AG04449 (cell line): ENCODE measurements at regions not wholly inside any gene's neighbourhood (a gene's known extent, or its start where the extent isn't known, plus 50 kb on each side); places are given as distances from the start of the nearest gene placed in this dataset.

ENCODE experiments used
- CTCF ChIA-PET: fragments of 350-600 bp; formaldehyde crosslinking; extraction: SDS; loops from one replicate; lab custom pipeline; 2021; ENCODE audit warnings: antibody characterized with exemption; lab: Yijun Ruan, JAX
- POLR2A ChIA-PET: fragments of 400-600, 350-600 bp; formaldehyde crosslinking; extraction: SDS; loops from one replicate; lab custom pipeline; 2020; ENCODE audit warnings: antibody characterized with exemption, inconsistent platforms; lab: Yijun Ruan, JAX
- DNase-seq: peaks from one replicate; pipeline ENCODE4 v3.0.0-alpha.2; 2010; ENCODE audit warnings: low read depth, low spot score
- H3K4me3 ChIP-seq: 2 replicates; pipeline ENCODE4 v1.5.1; 2011; ENCODE audit warnings: low read depth, mild to moderate bottlenecking, control low read depth, low read length
- TF ChIP-seq, protein P1 (sequence below): IDR thresholded peaks from one replicate; pipeline ENCODE4 v1.5.1; 2011; ENCODE audit warnings: mild to moderate bottlenecking, moderate library complexity, low read length, control low read depth, inconsistent platforms; ENCODE audit not compliant: insufficient read depth; ENCODE audit errors: missing control alignments

DNA sequence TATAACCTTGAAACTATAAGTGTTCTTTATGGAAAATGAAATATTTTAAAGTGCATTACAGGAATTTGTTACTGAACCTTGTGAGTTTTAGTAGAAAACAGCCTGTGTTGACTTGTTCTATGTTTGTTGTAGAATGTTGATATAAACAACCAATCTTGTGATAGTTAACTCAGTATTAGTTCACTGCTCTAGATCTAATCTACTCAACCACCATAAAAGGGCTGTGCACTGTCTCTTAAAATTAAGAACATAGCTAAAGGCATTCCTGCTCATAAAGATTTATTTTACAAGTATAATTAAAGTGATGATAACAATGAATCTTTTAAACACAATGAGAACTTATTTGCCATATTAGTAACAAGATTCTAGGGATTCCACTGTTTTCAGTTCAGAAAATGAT is 110.5 kb upstream of the KLF7 start:
- TF ChIP-seq, protein P1, sequence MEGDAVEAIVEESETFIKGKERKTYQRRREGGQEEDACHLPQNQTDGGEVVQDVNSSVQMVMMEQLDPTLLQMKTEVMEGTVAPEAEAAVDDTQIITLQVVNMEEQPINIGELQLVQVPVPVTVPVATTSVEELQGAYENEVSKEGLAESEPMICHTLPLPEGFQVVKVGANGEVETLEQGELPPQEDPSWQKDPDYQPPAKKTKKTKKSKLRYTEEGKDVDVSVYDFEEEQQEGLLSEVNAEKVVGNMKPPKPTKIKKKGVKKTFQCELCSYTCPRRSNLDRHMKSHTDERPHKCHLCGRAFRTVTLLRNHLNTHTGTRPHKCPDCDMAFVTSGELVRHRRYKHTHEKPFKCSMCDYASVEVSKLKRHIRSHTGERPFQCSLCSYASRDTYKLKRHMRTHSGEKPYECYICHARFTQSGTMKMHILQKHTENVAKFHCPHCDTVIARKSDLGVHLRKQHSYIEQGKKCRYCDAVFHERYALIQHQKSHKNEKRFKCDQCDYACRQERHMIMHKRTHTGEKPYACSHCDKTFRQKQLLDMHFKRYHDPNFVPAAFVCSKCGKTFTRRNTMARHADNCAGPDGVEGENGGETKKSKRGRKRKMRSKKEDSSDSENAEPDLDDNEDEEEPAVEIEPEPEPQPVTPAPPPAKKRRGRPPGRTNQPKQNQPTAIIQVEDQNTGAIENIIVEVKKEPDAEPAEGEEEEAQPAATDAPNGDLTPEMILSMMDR, result no peak
- no peak overlapping the region for H3K4me3 ChIP-seq
- CTCF ChIA-PET, result interaction anchor here (1.0 kb wide), 1 partner anchor 10 kb away, joined by 4 read pairs; no protein-coding TSS in a partner anchor
- POLR2A ChIA-PET, result no interaction called here
- DNase-seq, result no peak

DNA sequence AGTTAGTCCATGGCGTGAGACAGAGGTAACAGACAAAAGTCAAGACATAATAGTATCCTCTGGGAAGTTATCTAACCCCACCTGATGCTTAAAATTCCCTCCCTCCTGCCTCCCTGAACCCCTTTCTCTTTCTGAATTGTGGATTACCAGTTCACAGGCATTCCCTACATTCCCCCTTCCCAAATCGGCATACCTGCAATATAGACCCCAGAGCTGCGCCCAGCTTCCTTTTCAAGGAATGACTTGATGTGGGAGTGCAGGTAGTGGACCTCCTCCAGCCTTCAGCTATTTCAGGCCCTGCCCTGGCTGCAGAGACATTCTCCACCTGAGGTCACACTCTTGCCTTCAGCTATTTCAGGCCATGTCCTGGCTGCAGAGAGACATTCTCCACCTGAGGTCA is 111.1 kb upstream of the KLF7 start:
- DNase-seq, result no peak
- CTCF ChIA-PET, result interaction anchor here (1.1 to 1.3 kb wide), 2 partner anchors 8 to 115 kb away, joined by 3 read pairs; no protein-coding TSS in a partner anchor

DNA sequence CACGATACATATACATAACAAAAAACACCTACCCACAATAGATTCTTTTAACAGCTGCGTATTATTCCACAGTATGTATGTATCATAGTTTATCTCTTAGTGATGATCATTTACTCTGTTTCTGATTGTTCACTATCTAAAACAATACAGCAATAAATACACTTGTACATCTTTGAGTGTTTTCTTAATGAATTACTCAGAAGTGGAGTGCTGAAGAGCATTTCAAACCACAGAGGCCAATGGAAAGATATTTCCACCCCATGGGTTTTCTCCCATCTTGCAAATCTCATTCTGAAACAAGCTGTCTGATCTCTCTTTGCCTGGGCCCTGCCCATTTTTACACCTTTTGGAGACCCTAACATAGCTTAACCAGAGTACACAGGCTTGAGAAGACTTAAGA is 113.8 kb upstream of the KLF7 start:
- no peak overlapping the region for H3K4me3 ChIP-seq
- POLR2A ChIA-PET, result no interaction called here
- TF ChIP-seq, protein P1, result no peak
- CTCF ChIA-PET, result no interaction called here
- no peak for DNase-seq

More for the DNA sequence above, 111.1 kb upstream of the KLF7 start:
- POLR2A ChIA-PET, result interaction anchor here (0.8 kb wide), 1 partner anchor 227 kb away, joined by 3 read pairs; no protein-coding TSS in a partner anchor
- H3K4me3 ChIP-seq, result no peak overlapping the region
- TF ChIP-seq, protein P1, result no peak

DNA sequence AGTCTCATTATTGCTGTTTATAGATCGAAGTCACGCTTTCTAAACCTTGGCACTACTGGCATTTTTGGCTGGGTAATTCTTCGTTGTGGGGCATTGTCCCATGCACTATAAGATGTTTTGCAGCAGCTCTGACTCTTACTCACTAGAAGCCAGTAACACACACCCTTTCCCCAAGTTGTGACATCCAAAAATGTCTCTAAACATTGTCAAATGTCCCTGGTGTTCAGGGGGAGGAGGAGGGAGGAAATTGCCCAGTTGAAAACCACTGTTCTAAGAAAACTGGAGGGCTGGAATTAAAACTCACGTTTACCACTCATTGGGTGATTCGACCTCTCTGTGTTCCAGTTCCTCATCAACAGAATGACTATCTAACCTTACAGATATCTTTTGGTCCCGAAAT is 115.7 kb upstream of the KLF7 start:
- CTCF ChIA-PET, result interaction anchor here (1.3 kb wide), 1 partner anchor 29 kb away, joined by 3 read pairs; no protein-coding TSS in a partner anchor
- no peak overlapping the region for H3K4me3 ChIP-seq
- DNase-seq, result no peak
- TF ChIP-seq, protein P1, result no peak
- POLR2A ChIA-PET, result no interaction called here

DNA sequence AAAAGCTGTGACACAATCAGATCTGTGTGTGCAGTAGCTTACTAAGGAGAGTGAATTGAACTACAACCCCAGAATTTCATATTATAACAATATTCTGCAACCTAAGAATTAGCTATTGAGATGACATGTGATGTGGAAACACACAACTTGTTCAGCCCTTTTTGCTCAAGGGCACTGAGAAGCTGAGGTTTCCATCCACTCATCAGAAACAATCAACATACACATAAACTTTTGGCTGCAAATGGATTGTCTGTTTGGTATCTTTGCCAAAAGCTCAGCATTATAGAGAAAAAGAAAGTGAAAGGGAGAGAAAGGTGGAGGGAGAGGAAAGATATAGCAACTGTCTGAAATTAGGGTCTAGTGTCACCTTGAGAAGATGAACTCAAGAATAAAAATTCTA is 117.2 kb upstream of the KLF7 start:
- CTCF ChIA-PET, result interaction anchor here (1.0 to 4.6 kb wide), 5 partner anchors 15 to 194 kb away, joined by 3 to 20 read pairs (median 4); no protein-coding TSS in a partner anchor
- TF ChIP-seq, protein P1, result no peak
- H3K4me3 ChIP-seq, result no peak overlapping the region
- POLR2A ChIA-PET, result no interaction called here
- DNase-seq, result no peak

DNA sequence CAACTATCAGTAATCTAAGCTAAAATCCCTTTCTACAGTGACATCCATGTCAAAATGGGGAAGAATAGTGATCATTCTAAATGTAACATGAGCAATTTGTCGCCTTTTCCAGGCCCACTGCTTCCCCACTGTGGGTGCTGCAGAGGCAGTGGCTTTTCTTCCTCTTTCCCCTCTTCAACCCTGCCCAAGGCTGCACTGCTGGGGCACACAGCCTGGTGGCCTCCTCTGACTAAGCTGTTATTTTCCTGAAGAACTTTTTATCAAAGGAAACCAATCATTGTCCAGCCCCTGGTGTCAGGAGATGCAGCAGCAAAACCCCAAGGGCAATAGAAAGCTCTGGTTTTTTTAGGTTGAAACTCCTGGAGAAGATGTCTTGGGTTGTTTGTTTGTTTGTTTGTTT is 117.6 kb upstream of the KLF7 start:
- ChIA-PET CTCF (interaction anchor here (0.9 to 4.6 kb wide), 7 partner anchors 10 to 194 kb away, joined by 3 to 20 read pairs (median 3); no protein-coding TSS in a partner anchor), POLR2A (no interaction called here)
- TF ChIP-seq, protein P1, result no peak
- no peak overlapping the region for H3K4me3 ChIP-seq
- DNase-seq, result no peak
